Body of pancreas (tissue), 4 donors: ENCODE measurements at regions not wholly inside any gene's neighbourhood (a gene's known extent, or its start where the extent isn't known, plus 50 kb on each side); places are given as distances from the start of the nearest gene placed in this dataset.

Source experiments
- POLR2A ChIP-seq, 3 donors: fragments of 450-650 bp; IDR thresholded peaks; one replicate each; pipeline ENCODE4 v1.6.1; 2016; ENCODE audit warnings: antibody characterized with exemption in 3 of 3, mild to moderate bottlenecking in 2 of 3
- TF ChIP-seq, protein P1 (sequence below), 7 experiments: fragments of 450-650 bp in 4 of 7; fragments of 200-600 bp in 3 of 7; sonication (generic) in 3 of 7; IDR thresholded peaks; one replicate each; pipeline ENCODE4 v1.5.1; 2016 to 2019; ENCODE audit warnings: antibody characterized with exemption in 7 of 7

DNA sequence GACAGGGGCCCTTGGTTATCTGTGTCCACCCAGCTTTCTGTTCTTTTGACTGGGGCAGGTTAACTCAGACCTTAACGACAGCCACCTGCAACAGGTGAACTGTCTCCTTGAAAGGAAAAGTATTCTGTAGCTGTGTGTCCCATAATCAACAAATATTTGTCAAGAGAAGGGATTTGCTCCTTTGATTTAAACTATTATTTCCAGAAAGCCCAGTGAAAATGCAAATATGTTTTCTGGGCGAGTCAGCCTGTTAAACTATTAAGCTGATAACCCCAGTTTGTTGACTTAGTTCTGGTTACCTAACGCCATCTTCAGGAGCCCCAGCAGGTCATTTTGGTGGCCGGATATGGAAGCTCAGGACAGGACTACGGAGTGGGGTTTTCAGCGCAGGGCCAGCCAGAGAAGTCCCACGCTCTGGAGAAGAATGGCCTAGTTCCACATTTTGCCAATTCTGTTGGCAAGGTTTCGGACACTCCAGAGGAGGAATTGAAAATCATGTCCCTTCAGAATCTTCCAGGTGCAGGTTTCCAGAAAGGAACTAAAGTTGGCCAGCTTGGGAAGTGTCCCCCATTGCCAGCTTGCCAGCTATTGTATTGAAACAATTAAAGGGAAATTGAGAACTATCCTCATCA lies 54.5 kb downstream of the ADRA2A start:
- TF ChIP-seq, protein P1, sequence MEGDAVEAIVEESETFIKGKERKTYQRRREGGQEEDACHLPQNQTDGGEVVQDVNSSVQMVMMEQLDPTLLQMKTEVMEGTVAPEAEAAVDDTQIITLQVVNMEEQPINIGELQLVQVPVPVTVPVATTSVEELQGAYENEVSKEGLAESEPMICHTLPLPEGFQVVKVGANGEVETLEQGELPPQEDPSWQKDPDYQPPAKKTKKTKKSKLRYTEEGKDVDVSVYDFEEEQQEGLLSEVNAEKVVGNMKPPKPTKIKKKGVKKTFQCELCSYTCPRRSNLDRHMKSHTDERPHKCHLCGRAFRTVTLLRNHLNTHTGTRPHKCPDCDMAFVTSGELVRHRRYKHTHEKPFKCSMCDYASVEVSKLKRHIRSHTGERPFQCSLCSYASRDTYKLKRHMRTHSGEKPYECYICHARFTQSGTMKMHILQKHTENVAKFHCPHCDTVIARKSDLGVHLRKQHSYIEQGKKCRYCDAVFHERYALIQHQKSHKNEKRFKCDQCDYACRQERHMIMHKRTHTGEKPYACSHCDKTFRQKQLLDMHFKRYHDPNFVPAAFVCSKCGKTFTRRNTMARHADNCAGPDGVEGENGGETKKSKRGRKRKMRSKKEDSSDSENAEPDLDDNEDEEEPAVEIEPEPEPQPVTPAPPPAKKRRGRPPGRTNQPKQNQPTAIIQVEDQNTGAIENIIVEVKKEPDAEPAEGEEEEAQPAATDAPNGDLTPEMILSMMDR (IDR thresholded peaks at IDR 0.05), result peak in 4 of 7 experiments; percentile 6 to 23 (median 16)
- TF ChIP-seq POLR2A (IDR thresholded peaks at IDR 0.05), result no peak
